ENCODE measurements at regions not wholly inside any gene's neighbourhood (a gene's known extent, or its start where the extent isn't known, plus 50 kb on each side); places are given as distances from the start of the nearest gene placed in this dataset.

- Histone ChIP-seq H3K9me3 (no peaks in the 10 kb centered on the region), H3K36me3 (no peaks in the 10 kb centered on the region), H3K4me1 (no peaks in the 10 kb centered on the region), H3K27me3 (peaks cover 0 to 4% (median 0%) of the 10 kb centered on the region in 3 donors), H3K4me3 (no peak overlapping the region), H3K27ac (no peak overlapping the region)
- TF ChIP-seq POLR2A (IDR thresholded peaks at IDR 0.05), result no peak
- no peak for TF ChIP-seq CTCF (IDR thresholded peaks at IDR 0.05 in 4 of 5, conservative IDR thresholded peaks at IDR 0.05 in 1 of 5)
- in situ Hi-C loops (cut with MboI; ENCODE audit: low sequenced_read_pairs in 4 of 4), result no loop called here
- intact Hi-C loops (cut with DNase I; ENCODE audit: low total_unique reads), result no loop called here
- DNase-seq (no peak), ATAC-seq (no peak)
Observed at GRCh38 chr1:30320581-30320890, 402.8 kb downstream of the MATN1 start.

GRCh38 chr1:30319765-30320580 lies 403.4 kb downstream of the MATN1 start:
- Histone ChIP-seq H3K4me3 (no peak overlapping the region), H3K36me3 (no peaks in the 10 kb centered on the region), H3K4me1 (no peaks in the 10 kb centered on the region), H3K9me3 (no peaks in the 10 kb centered on the region), H3K27ac (no peak overlapping the region), H3K27me3 (peaks cover 0 to 4% (median 0%) of the 10 kb centered on the region in 3 donors)
- in situ Hi-C loops (cut with MboI; ENCODE audit: low sequenced_read_pairs in 4 of 4), result no loop called here
- no peak for TF ChIP-seq CTCF (IDR thresholded peaks at IDR 0.05 in 4 of 5, conservative IDR thresholded peaks at IDR 0.05 in 1 of 5)
- no peak for TF ChIP-seq POLR2A (IDR thresholded peaks at IDR 0.05)
- ATAC-seq (no peak), DNase-seq (no peak)
- intact Hi-C loops (cut with DNase I; ENCODE audit: low total_unique reads), result no loop called here

GRCh38 chr1:30318864-30319718 lies 404.3 kb downstream of the MATN1 start:
- H3K27me3 ChIP-seq, result peaks cover 0 to 4% (median 0%) of the 10 kb centered on the region in 3 donors
- TF ChIP-seq CTCF (IDR thresholded peaks at IDR 0.05 in 4 of 5, conservative IDR thresholded peaks at IDR 0.05 in 1 of 5) (no peak), POLR2A (IDR thresholded peaks at IDR 0.05) (no peak)
- H3K27ac ChIP-seq, result no peak overlapping the region
- ATAC-seq (no peak), DNase-seq (no peak)
- H3K4me3 ChIP-seq, result no peak overlapping the region
- no peaks in the 10 kb centered on the region for H3K4me1 ChIP-seq
- H3K9me3 ChIP-seq, result no peaks in the 10 kb centered on the region
- H3K36me3 ChIP-seq, result no peaks in the 10 kb centered on the region
- in situ Hi-C loops (cut with MboI; ENCODE audit: low sequenced_read_pairs in 4 of 4), result no loop called here
- intact Hi-C loops (cut with DNase I; ENCODE audit: low total_unique reads), result no loop called here

DNA sequence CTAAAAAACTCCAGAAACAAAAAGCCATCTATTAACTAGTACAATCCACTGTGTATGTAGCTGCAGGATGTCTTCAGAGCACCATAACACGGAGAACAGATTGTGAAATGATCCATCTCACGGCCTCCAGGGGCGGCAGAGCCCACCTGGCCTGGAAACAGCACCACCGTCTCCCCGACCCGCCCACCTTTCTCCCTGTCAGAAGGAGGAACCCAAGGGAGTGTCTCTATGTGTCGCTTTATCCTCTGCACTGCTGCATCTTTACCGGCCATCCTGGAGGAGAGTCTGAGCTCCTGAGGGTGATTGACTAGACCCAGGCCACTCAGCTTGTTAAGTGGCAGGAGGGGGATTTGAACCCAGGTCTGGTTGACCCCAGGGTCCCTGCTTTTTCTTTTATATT lies 405.0 kb downstream of the MATN1 start:
- peaks cover 0 to 4% (median 0%) of the 10 kb centered on the region in 3 donors for H3K27me3 ChIP-seq
- in situ Hi-C loops (cut with MboI; ENCODE audit: low sequenced_read_pairs in 4 of 4) (no loop called here), intact Hi-C loops (cut with DNase I; ENCODE audit: low total_unique reads) (no loop called here)
- H3K27ac ChIP-seq, result no peak overlapping the region
- H3K4me3 ChIP-seq, result no peak overlapping the region
- ATAC-seq (no peak), DNase-seq (no peak)
- no peaks in the 10 kb centered on the region for H3K4me1 ChIP-seq
- no peak for TF ChIP-seq POLR2A (IDR thresholded peaks at IDR 0.05)
- H3K36me3 ChIP-seq, result no peaks in the 10 kb centered on the region
- no peaks in the 10 kb centered on the region for H3K9me3 ChIP-seq

DNA sequence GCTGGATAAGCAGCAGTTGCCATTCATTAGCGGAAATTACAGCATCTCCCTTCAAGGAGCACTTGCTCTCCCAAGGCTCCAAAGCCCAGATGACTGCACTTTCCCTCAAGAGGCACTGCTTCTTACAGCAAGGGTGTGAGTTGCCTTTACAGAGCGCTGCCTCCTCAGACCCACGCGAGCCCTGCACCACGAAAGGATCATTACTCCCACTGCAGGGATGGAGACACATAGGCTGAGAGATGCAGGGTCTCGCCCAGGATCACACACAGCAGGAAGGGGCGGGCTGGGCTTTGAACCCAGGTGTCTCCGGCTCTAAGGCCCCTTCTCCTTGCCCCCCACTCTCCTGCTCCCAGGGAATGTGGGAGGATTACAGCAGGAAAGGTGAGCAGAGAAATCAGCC lies 405.5 kb downstream of the MATN1 start:
- ATAC-seq (no peak), DNase-seq (no peak)
- no peaks in the 10 kb centered on the region for H3K4me1 ChIP-seq
- H3K9me3 ChIP-seq, result no peaks in the 10 kb centered on the region
- TF ChIP-seq POLR2A (IDR thresholded peaks at IDR 0.05), result no peak
- TF ChIP-seq CTCF (IDR thresholded peaks at IDR 0.05 in 4 of 5, conservative IDR thresholded peaks at IDR 0.05 in 1 of 5), result no peak
- H3K4me3 ChIP-seq, result no peak overlapping the region
- intact Hi-C loops (cut with DNase I; ENCODE audit: low total_unique reads), result no loop called here
- peaks cover 0 to 4% (median 0%) of the 10 kb centered on the region in 3 donors for H3K27me3 ChIP-seq
- in situ Hi-C loops (cut with MboI; ENCODE audit: low sequenced_read_pairs in 4 of 4), result no loop called here
- H3K27ac ChIP-seq, result no peak overlapping the region
- H3K36me3 ChIP-seq, result no peaks in the 10 kb centered on the region

All from gastrocnemius medialis (tissue), 4 donors.